Parathyroid adenoma (tissue), 2 donors: ENCODE measurements at regions not wholly inside any gene's neighbourhood (a gene's known extent, or its start where the extent isn't known, plus 50 kb on each side); places are given as distances from the start of the nearest gene placed in this dataset.

Experiments used
- H2AFZ ChIP-seq: fragments of 300-600 bp; sonication (generic); one replicate; pipeline ENCODE4 v1.7.0; 2017; ENCODE audit warnings: antibody characterized with exemption, mild to moderate bottlenecking
- H3K27ac ChIP-seq: fragments of 300-600 bp; sonication (generic); one replicate; pipeline ENCODE4 v1.7.0; 2017
- H3K27me3 ChIP-seq: fragments of 300-600 bp; sonication (generic); one replicate; pipeline ENCODE4 v1.7.0; 2017; ENCODE audit warnings: low read length; ENCODE audit not compliant: control insufficient read depth, insufficient read depth
- H3K36me3 ChIP-seq: fragments of 300-600 bp; sonication (generic); one replicate; pipeline ENCODE4 v1.7.0; 2017; ENCODE audit warnings: low read length; ENCODE audit not compliant: control insufficient read depth, insufficient read depth
- H3K4me1 ChIP-seq: fragments of 300-600 bp; sonication (generic); one replicate; pipeline ENCODE4 v1.7.0; 2017; ENCODE audit warnings: control low read depth
- H3K4me2 ChIP-seq: fragments of 300-600 bp; sonication (generic); one replicate; pipeline ENCODE4 v1.7.0; 2017; ENCODE audit warnings: low read length
- H3K4me3 ChIP-seq: fragments of 300-600 bp; sonication (generic); one replicate; pipeline ENCODE4 v1.7.0; 2017; ENCODE audit warnings: low read depth, low read length
- H3K79me2 ChIP-seq: fragments of 300-600 bp; sonication (generic); one replicate; pipeline ENCODE4 v1.7.0; 2017; ENCODE audit warnings: control low read depth
- H3K9ac ChIP-seq: fragments of 300-600 bp; sonication (generic); one replicate; pipeline ENCODE4 v1.7.0; 2017; ENCODE audit warnings: mild to moderate bottlenecking
- H3K9me3 ChIP-seq: fragments of 300-600 bp; sonication (generic); one replicate; pipeline ENCODE4 v1.7.0; 2017; ENCODE audit warnings: low read length; ENCODE audit not compliant: control insufficient read depth
- CTCF ChIP-seq: fragments of 300-600 bp; sonication (generic); IDR thresholded peaks from one replicate; pipeline ENCODE4 v1.7.0; 2017; ENCODE audit warnings: antibody characterized with exemption, mild to moderate bottlenecking
- donor health status: primary hyperparathyroidism.

- no peak for TF ChIP-seq CTCF
- no peaks in the 10 kb centered on the region for H3K9me3 ChIP-seq
- H3K9ac ChIP-seq: no peak overlapping the region
- H3K27ac ChIP-seq: no peak overlapping the region
- H3K4me3 ChIP-seq: no peak overlapping the region
- no peaks in the 10 kb centered on the region for H3K36me3 ChIP-seq
- H2AFZ ChIP-seq: no peak overlapping the region
- no peak overlapping the region for H3K4me2 ChIP-seq
- no peaks in the 10 kb centered on the region for H3K4me1 ChIP-seq
- H3K79me2 ChIP-seq: no peaks in the 10 kb centered on the region
- H3K27me3 ChIP-seq: no peaks in the 10 kb centered on the region
Measured at GRCh38 chr9:71353720-71354119, 232.3 kb upstream of the TRPM3 start.

DNA sequence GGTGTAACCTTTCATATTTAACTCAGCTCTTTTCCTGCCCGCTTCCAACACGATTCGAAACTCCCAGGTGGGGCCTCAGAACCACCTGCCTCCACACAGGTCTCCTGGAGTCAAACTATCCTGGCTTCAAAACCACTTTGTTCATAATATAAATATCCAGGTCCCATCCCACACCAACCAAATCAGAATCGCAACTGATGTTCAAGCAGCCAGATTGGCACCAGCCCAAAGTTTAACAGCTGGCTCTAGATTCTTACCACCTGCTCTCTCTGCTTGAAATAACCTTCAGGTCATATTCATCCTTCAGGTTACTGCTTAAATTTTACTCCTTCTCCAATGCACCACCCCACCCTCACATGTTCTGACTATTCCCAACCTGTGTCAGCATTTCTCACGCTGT is 231.4 kb upstream of the TRPM3 start:
- Histone ChIP-seq H3K4me2 (no peak overlapping the region), H2AFZ (no peak overlapping the region), H3K9ac (no peak overlapping the region), H3K27ac (no peak overlapping the region), H3K79me2 (no peaks in the 10 kb centered on the region), H3K36me3 (no peaks in the 10 kb centered on the region), H3K4me1 (no peaks in the 10 kb centered on the region), H3K9me3 (no peaks in the 10 kb centered on the region), H3K4me3 (no peak overlapping the region), H3K27me3 (no peaks in the 10 kb centered on the region)
- no peak for TF ChIP-seq CTCF

DNA sequence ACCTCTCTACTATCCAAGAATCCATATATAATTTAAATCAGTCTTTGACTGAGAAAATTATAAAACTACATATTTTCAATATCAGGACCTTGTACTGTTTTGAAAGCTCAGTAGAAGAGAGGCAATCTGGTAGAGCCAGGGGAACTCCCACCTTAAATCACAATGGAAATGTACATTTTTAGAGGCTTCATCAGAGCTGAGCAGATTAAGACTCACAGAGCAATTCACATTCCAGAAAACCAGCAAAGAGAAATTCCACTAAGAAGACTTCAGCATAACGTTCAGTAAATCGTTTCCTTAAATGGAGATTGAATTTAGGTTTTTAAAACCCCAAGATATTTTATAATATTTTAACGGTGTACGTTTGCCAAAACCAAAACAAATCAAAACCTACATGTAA is 227.8 kb upstream of the TRPM3 start:
- TF ChIP-seq CTCF: no peak
- Histone ChIP-seq H3K27me3 (no peaks in the 10 kb centered on the region), H3K9me3 (no peaks in the 10 kb centered on the region), H3K4me1 (no peaks in the 10 kb centered on the region), H3K4me2 (no peak overlapping the region), H2AFZ (no peak overlapping the region), H3K27ac (no peak overlapping the region), H3K79me2 (no peaks in the 10 kb centered on the region), H3K9ac (no peak overlapping the region), H3K4me3 (no peak overlapping the region), H3K36me3 (no peaks in the 10 kb centered on the region)

- Histone ChIP-seq H3K4me3 (no peak overlapping the region), H3K79me2 (no peaks in the 10 kb centered on the region), H2AFZ (no peak overlapping the region), H3K9me3 (no peaks in the 10 kb centered on the region), H3K4me2 (no peak overlapping the region), H3K4me1 (no peaks in the 10 kb centered on the region), H3K27ac (no peak overlapping the region), H3K27me3 (no peaks in the 10 kb centered on the region), H3K9ac (no peak overlapping the region), H3K36me3 (no peaks in the 10 kb centered on the region)
- no peak for TF ChIP-seq CTCF
Measured at GRCh38 chr9:71333321-71333720, 211.9 kb upstream of the TRPM3 start.

- no peaks in the 10 kb centered on the region for H3K9me3 ChIP-seq
- H3K27me3 ChIP-seq: no peaks in the 10 kb centered on the region
- H3K27ac ChIP-seq: no peak overlapping the region
- H3K4me2 ChIP-seq: no peak overlapping the region
- no peak overlapping the region for H3K9ac ChIP-seq
- no peak for TF ChIP-seq CTCF
- no peaks in the 10 kb centered on the region for H3K79me2 ChIP-seq
- H3K36me3 ChIP-seq: no peaks in the 10 kb centered on the region
- H2AFZ ChIP-seq: no peak overlapping the region
- no peak overlapping the region for H3K4me3 ChIP-seq
- H3K4me1 ChIP-seq: no peaks in the 10 kb centered on the region
Measured at GRCh38 chr9:71331603-71332002, 210.2 kb upstream of the TRPM3 start.
